Fibroblast of lung (primary cell): ENCODE measurements at regions not wholly inside any gene's neighbourhood (a gene's known extent, or its start where the extent isn't known, plus 50 kb on each side); places are given as distances from the start of the nearest gene placed in this dataset.

ENCODE experiments used
- EZH2 ChIP-seq: IDR thresholded peaks from 2 replicates; pipeline ENCODE4 v1.5.1; 2012; ENCODE audit warnings: low read length, control low read depth, mild to moderate bottlenecking; ENCODE audit errors: missing control alignments
- TF ChIP-seq, protein P1 (sequence below), 2 donors: IDR thresholded peaks in 1 of 2; conservative IDR thresholded peaks in 1 of 2; 1 replicate in 1 of 2; 2 replicates in 1 of 2; pipeline ENCODE4 v1.5.1; 2011 to 2012; ENCODE audit warnings: low read length in 2 of 2, control low read depth in 1 of 2, inconsistent platforms in 1 of 2, low read depth in 1 of 2, mild to moderate bottlenecking in 1 of 2

GRCh38 chr6:71471718-71472117 lies 183.1 kb downstream of the OGFRL1 start:
- TF ChIP-seq, protein P1, sequence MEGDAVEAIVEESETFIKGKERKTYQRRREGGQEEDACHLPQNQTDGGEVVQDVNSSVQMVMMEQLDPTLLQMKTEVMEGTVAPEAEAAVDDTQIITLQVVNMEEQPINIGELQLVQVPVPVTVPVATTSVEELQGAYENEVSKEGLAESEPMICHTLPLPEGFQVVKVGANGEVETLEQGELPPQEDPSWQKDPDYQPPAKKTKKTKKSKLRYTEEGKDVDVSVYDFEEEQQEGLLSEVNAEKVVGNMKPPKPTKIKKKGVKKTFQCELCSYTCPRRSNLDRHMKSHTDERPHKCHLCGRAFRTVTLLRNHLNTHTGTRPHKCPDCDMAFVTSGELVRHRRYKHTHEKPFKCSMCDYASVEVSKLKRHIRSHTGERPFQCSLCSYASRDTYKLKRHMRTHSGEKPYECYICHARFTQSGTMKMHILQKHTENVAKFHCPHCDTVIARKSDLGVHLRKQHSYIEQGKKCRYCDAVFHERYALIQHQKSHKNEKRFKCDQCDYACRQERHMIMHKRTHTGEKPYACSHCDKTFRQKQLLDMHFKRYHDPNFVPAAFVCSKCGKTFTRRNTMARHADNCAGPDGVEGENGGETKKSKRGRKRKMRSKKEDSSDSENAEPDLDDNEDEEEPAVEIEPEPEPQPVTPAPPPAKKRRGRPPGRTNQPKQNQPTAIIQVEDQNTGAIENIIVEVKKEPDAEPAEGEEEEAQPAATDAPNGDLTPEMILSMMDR (conservative IDR thresholded peaks at IDR 0.05 in 1 of 2, IDR thresholded peaks at IDR 0.05 in 1 of 2; ENCODE audit: low read depth in 1 of 2, low read length in 2 of 2), result no peak
- TF ChIP-seq EZH2, result no peak
